Mesendoderm (in vitro differentiated cells): ENCODE measurements at regions not wholly inside any gene's neighbourhood (a gene's known extent, or its start where the extent isn't known, plus 50 kb on each side); places are given as distances from the start of the nearest gene placed in this dataset.

Source experiments
- DNase-seq: peaks from one replicate; pipeline ENCODE4 v3.0.0; 2013
- H2AK5ac ChIP-seq: 2 replicates; pipeline ENCODE4 v1.6.1; 2013; ENCODE audit warnings: low read length, inconsistent platforms
- H2BK120ac ChIP-seq: 2 replicates; pipeline ENCODE4 v1.6.1; 2013; ENCODE audit warnings: low read depth, mild to moderate bottlenecking, low read length, moderate library complexity, mixed read lengths
- H2BK15ac ChIP-seq: replicated peaks from 2 replicates; pipeline ENCODE4 v1.6.1; 2013; ENCODE audit warnings: low read depth, mild to moderate bottlenecking, moderate library complexity
- H2BK5ac ChIP-seq: 2 replicates; pipeline ENCODE4 v1.6.1; 2013; ENCODE audit warnings: low read length, inconsistent platforms
- H3K18ac ChIP-seq: 2 replicates; pipeline ENCODE4 v1.6.1; 2013; ENCODE audit warnings: mild to moderate bottlenecking, low read length, mixed read lengths
- H3K23ac ChIP-seq: one replicate; pipeline ENCODE4 v1.6.1; 2013; ENCODE audit warnings: low read length
- H3K27ac ChIP-seq: 2 replicates; pipeline ENCODE4 v1.5.1; 2013; ENCODE audit warnings: low read depth, mild to moderate bottlenecking, inconsistent platforms, low read length, moderate library complexity
- H3K27me3 ChIP-seq: 2 replicates; pipeline ENCODE4 v1.6.1; 2013; ENCODE audit warnings: low read length, control low read depth, mild to moderate bottlenecking, inconsistent platforms; ENCODE audit not compliant: insufficient read depth, poor library complexity
- H3K36me3 ChIP-seq: 2 replicates; pipeline ENCODE4 v1.6.1; 2013; ENCODE audit warnings: low read length, inconsistent platforms; ENCODE audit not compliant: control insufficient read depth, insufficient read depth
- H3K4ac ChIP-seq: one replicate; pipeline ENCODE4 v1.6.1; 2013; ENCODE audit warnings: low read depth, mild to moderate bottlenecking, low read length, moderate library complexity
- H3K4me1 ChIP-seq: 2 replicates; pipeline ENCODE4 v1.6.1; 2013; ENCODE audit warnings: low read depth, low read length, inconsistent platforms; ENCODE audit not compliant: control insufficient read depth
- H3K4me2 ChIP-seq: 2 replicates; pipeline ENCODE4 v1.6.1; 2013; ENCODE audit warnings: low read length
- H3K4me3 ChIP-seq: 2 replicates; pipeline ENCODE4 v1.5.1; 2013; ENCODE audit warnings: mild to moderate bottlenecking, low read length
- H3K56ac ChIP-seq: one replicate; pipeline ENCODE4 v1.6.1; 2013; ENCODE audit warnings: low read length
- H3K79me1 ChIP-seq: 2 replicates; pipeline ENCODE4 v1.6.1; 2013; ENCODE audit warnings: low read length, inconsistent platforms
- H3K79me2 ChIP-seq: 2 replicates; pipeline ENCODE4 v1.6.1; 2013; ENCODE audit warnings: mild to moderate bottlenecking, low read length; ENCODE audit not compliant: control insufficient read depth, insufficient read depth
- H3K9ac ChIP-seq: 2 replicates; pipeline ENCODE4 v1.6.1; 2013; ENCODE audit warnings: low read length, inconsistent platforms
- H4K5ac ChIP-seq: one replicate; pipeline ENCODE4 v1.6.1; 2013; ENCODE audit warnings: low read length
- H4K8ac ChIP-seq: one replicate; pipeline ENCODE4 v1.6.1; 2013; ENCODE audit warnings: low read depth, mild to moderate bottlenecking, control low read depth, low read length, moderate library complexity
- WGBS: extraction: QIAGEN DNeasy Blood & Tissue Kit; methylation state at CpG from one replicate; pipeline ENCODE4 v1.1.7; 2013; ENCODE audit warnings: low lambda C conversion rate, missing lambda C conversion rate; ENCODE audit not compliant: insufficient coverage; ENCODE audit errors: extremely low coverage; 5-methylcytosine and 5-hydroxymethylcytosine counted together

DNA sequence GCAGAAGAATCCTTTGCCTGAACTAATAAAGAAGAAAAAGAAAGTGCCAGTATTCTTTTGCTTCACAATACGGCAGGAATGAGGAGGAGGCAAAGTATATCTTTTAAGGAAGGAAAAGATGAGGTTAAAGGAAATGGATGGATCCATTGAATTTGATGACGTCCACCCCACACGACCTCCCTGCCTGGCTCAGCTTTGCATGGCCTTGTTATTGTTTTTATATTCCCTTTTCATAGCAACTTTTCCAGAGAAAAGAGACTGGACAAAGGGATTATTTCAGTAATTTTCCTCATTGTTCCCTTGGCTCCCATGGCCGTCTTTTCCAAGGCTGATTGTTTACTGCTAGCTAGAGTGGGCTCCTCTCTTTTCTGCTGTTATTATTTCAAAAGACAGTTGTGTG, 123.2 kb upstream of the SEL1L start:
- Histone ChIP-seq H3K23ac (no peak overlapping the region), H2BK120ac (no peak overlapping the region), H3K27me3 (no peaks in the 10 kb centered on the region), H3K56ac (no peak overlapping the region), H3K79me1 (no peaks in the 10 kb centered on the region), H3K9ac (no peak overlapping the region), H3K79me2 (no peaks in the 10 kb centered on the region), H3K4ac (no peak overlapping the region), H3K4me3 (no peak overlapping the region), H2AK5ac (no peak overlapping the region), H2BK5ac (no peak overlapping the region), H3K27ac (no peak overlapping the region), H4K5ac (no peak overlapping the region), H2BK15ac (no peak overlapping the region), H3K18ac (no peak overlapping the region), H3K4me1 (no peaks in the 10 kb centered on the region), H3K4me2 (no peak overlapping the region), H3K36me3 (no peaks in the 10 kb centered on the region), H4K8ac (no peak overlapping the region)
- DNase-seq, result no peak
- WGBS, result no CpG with 5 or more reads among the region's 4 CpGs

DNA sequence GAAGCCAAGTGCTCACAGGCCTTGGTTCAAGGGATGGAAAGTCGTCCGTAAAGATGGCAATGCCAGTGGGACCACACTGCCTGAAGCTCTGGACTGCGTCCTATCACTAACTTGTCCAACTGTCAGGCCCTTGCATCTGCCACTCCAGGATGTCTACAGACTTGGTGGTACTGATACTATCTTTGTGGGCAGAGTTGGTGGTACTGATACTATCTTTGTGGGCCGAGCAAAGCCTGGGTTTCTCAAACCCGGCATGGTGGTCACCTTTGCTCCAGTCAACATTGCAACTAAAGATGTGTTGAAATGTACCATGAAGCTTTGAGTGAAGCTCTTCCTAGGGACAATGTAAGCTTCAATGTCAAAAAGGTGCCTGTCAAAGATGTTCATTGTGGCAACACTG, 128.4 kb upstream of the SEL1L start:
- Histone ChIP-seq H2BK5ac (no peak overlapping the region), H3K9ac (no peak overlapping the region), H3K18ac (no peak overlapping the region), H3K4ac (no peak overlapping the region), H2BK15ac (no peak overlapping the region), H3K79me1 (no peaks in the 10 kb centered on the region), H3K36me3 (no peaks in the 10 kb centered on the region), H3K4me1 (no peaks in the 10 kb centered on the region), H2AK5ac (no peak overlapping the region), H3K23ac (no peak overlapping the region), H3K79me2 (no peaks in the 10 kb centered on the region), H4K8ac (no peak overlapping the region), H3K4me2 (no peak overlapping the region), H2BK120ac (no peak overlapping the region), H3K56ac (no peak overlapping the region), H3K4me3 (no peak overlapping the region), H4K5ac (no peak overlapping the region), H3K27ac (no peak overlapping the region), H3K27me3 (no peaks in the 10 kb centered on the region)
- WGBS, result no CpG with 5 or more reads among the region's 5 CpGs
- no peak for DNase-seq

DNA sequence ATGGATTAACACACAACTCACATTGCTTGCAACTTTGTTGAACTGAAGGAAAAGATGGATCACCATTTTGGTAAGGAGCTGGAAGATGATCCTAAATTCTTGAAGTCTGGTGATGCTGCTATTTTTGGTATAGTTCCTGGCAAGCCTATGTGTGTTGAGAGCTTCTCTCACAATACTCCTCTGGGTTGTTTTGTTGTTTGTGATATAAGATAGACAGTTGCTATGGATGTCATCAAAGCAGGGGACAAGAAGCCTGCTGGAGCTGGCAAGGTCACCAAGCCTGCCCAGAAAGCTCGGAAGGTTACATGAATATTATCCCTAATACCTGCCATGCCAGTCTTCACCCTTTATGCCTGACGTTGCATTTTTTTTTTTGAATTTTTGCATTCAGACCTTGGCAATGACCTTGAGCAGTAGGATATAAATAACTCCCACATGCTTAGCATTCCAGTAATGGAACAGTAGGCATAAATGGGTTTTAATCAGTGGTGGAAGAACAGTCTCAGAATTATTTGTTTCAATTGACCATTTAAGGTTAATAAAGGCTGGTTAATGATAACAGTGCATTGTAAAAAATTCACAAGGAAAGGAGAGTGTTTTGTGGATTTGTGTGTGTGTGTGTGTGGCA, 129.0 kb upstream of the SEL1L start:
- WGBS, result no CpG with 5 or more reads among the region's 2 CpGs
- H3K79me2 ChIP-seq, result no peaks in the 10 kb centered on the region

DNA sequence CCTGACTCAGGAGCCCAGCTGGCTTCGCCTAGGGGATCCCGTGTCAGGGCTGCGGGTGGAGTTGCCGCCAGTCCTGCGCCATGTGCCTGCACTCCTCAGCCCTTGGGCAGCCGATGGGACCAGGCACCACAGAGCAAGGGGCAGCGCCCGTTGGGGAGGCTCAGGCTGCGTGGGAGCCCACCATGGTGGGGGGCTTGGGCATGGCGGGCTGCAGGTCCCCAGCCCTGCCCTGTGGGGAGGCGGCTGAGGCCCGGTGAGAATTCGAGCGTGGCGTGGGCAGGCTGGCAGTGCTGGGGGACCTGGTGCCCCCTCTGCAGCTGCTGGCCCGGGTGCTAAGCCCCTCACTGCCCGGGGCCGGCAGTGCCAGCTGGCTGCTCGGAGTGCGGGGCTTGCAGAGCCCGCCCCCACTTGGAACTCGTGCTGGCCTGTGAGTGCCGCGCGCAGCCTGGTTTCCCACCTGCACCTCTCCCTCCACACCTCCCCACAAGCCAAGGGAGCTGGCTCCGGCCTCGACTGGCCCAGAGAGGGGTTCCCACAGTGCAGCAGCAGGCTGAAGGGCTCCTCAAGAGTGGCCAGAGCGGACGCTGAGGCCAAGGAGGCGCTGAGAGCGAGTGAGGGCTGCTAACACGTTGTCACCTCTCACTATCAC, 135.1 kb upstream of the SEL1L start:
- Histone ChIP-seq H3K56ac (no peak overlapping the region), H3K23ac (no peak overlapping the region), H2BK5ac (no peak overlapping the region), H3K4me1 (no peaks in the 10 kb centered on the region), H3K36me3 (no peaks in the 10 kb centered on the region), H3K4ac (no peak overlapping the region), H3K9ac (no peak overlapping the region), H3K4me3 (no peak overlapping the region), H3K4me2 (no peak overlapping the region), H2BK120ac (no peak overlapping the region), H4K5ac (no peak overlapping the region), H3K79me1 (no peaks in the 10 kb centered on the region), H2BK15ac (no peak overlapping the region), H4K8ac (no peak overlapping the region), H3K18ac (no peak overlapping the region), H3K79me2 (no peaks in the 10 kb centered on the region), H2AK5ac (no peak overlapping the region), H3K27ac (no peak overlapping the region), H3K27me3 (no peaks in the 10 kb centered on the region)
- DNase-seq, result no peak
- WGBS, result no CpG with 5 or more reads among the region's 32 CpGs

More for the DNA sequence above, 129.0 kb upstream of the SEL1L start:
- Histone ChIP-seq H3K9ac (no peak overlapping the region), H3K27ac (no peak overlapping the region), H3K27me3 (no peaks in the 10 kb centered on the region), H2AK5ac (no peak overlapping the region), H3K56ac (no peak overlapping the region), H2BK15ac (no peak overlapping the region), H3K4me3 (no peak overlapping the region), H3K4me1 (no peaks in the 10 kb centered on the region), H4K5ac (no peak overlapping the region), H2BK5ac (no peak overlapping the region), H4K8ac (no peak overlapping the region), H3K23ac (no peak overlapping the region), H3K4me2 (no peak overlapping the region), H3K18ac (no peak overlapping the region), H3K36me3 (no peaks in the 10 kb centered on the region), H3K4ac (no peak overlapping the region), H3K79me1 (no peaks in the 10 kb centered on the region), H2BK120ac (no peak overlapping the region)
- DNase-seq, result no peak

DNA sequence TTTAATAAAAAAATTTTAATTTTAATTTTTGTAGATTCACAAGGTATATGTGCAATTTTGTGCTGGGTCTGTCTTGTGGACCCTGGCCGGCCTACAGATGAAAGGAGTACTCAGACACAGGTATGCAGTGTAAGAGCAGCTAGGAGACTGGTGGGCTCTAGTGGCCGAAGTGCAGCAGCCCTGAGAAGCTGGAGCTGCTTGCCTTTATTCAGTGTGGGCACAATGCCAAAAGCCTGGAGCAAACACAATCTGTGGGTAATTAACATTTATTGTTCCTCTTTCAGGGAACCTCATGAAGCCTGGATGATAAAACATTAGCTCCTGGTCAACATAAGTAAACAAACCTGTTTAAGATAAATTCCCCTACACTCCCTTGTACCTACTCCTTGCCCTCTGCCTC, 135.7 kb upstream of the SEL1L start:
- H4K8ac ChIP-seq, result no peak overlapping the region
- no peaks in the 10 kb centered on the region for H3K36me3 ChIP-seq
- no peak overlapping the region for H4K5ac ChIP-seq
- H3K23ac ChIP-seq, result no peak overlapping the region
- no peaks in the 10 kb centered on the region for H3K79me2 ChIP-seq
- DNase-seq, result no peak
- H3K79me1 ChIP-seq, result no peaks in the 10 kb centered on the region
- no peak overlapping the region for H3K18ac ChIP-seq
- no peak overlapping the region for H3K56ac ChIP-seq
- no peak overlapping the region for H3K27ac ChIP-seq
- H3K27me3 ChIP-seq, result no peaks in the 10 kb centered on the region
- no CpG with 5 or more reads among the region's 2 CpGs for WGBS
- no peak overlapping the region for H2BK15ac ChIP-seq
- no peak overlapping the region for H3K4me3 ChIP-seq
- H3K9ac ChIP-seq, result no peak overlapping the region
- no peaks in the 10 kb centered on the region for H3K4me1 ChIP-seq
- H3K4me2 ChIP-seq, result no peak overlapping the region
- no peak overlapping the region for H3K4ac ChIP-seq
- no peak overlapping the region for H2AK5ac ChIP-seq
- no peak overlapping the region for H2BK120ac ChIP-seq
- no peak overlapping the region for H2BK5ac ChIP-seq

DNA sequence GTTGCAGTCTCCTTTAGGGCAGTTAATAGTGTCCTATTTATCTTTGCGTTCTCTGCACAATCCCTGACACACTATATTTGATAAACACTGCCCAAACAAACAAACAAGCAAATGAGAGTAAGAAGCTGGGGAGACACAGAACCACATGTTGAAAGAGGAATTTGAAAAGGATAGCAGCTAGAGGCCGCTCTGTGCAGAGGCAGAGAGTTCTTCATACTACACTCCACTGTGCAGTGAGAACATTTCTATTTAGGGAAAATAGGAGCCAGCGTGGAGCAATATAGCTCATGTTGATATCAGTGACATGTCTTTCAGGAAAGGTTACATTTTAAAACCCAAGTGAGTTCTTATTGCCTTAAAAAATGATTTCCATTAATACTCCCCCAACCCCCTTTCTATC, 140.3 kb upstream of the SEL1L start:
- H3K23ac ChIP-seq, result no peak overlapping the region
- H3K4me3 ChIP-seq, result no peak overlapping the region
- H3K79me2 ChIP-seq, result no peaks in the 10 kb centered on the region
- H2BK15ac ChIP-seq, result no peak overlapping the region
- H3K4me1 ChIP-seq, result no peaks in the 10 kb centered on the region
- H4K5ac ChIP-seq, result no peak overlapping the region
- no peak overlapping the region for H3K27ac ChIP-seq
- no peak overlapping the region for H3K18ac ChIP-seq
- no peak overlapping the region for H2BK5ac ChIP-seq
- no peak overlapping the region for H2BK120ac ChIP-seq
- H3K56ac ChIP-seq, result no peak overlapping the region
- H3K36me3 ChIP-seq, result no peaks in the 10 kb centered on the region
- no peak overlapping the region for H4K8ac ChIP-seq
- H2AK5ac ChIP-seq, result no peak overlapping the region
- H3K9ac ChIP-seq, result no peak overlapping the region
- no peak for DNase-seq
- H3K79me1 ChIP-seq, result no peaks in the 10 kb centered on the region
- WGBS, result no CpG with 5 or more reads among the region's 3 CpGs
- H3K4ac ChIP-seq, result no peak overlapping the region
- no peaks in the 10 kb centered on the region for H3K27me3 ChIP-seq
- H3K4me2 ChIP-seq, result no peak overlapping the region
